Endothelial cell of hepatic sinusoid (primary cell): ENCODE measurements at regions not wholly inside any gene's neighbourhood (a gene's known extent, or its start where the extent isn't known, plus 50 kb on each side); places are given as distances from the start of the nearest gene placed in this dataset.
"Not testable (repeated sequence)": the region's sequence is repeated elsewhere in the genome, so short reads cannot be mapped to it uniquely, and the experiment has no call there.

ENCODE experiments used
- in situ Hi-C: cut with HindIII; loops from 2 replicates; pipeline ENCODE4 v1.10.0; 2017; ENCODE audit warnings: low sequenced_read_pairs

DNA sequence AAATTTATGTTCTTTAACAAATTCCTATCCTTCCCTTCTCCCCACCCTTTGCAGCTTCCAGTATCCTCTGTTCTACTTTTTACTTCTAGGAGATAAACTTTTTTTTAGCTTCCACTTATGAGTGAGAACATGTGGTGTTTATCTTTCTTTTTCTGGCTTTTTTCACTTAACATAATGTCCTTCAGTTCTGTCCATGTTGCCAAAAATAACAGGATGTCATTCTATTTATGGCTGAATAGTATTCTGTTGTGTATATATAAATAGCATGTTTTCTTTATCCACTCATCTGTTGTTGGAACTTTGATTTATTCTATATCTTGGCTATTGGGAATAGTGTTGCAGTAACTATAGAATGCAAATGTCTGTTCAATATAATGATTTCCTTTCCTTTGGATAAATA, 1191.2 kb downstream of the CNTNAP5 start:
- in situ Hi-C loops = no loop called here

DNA sequence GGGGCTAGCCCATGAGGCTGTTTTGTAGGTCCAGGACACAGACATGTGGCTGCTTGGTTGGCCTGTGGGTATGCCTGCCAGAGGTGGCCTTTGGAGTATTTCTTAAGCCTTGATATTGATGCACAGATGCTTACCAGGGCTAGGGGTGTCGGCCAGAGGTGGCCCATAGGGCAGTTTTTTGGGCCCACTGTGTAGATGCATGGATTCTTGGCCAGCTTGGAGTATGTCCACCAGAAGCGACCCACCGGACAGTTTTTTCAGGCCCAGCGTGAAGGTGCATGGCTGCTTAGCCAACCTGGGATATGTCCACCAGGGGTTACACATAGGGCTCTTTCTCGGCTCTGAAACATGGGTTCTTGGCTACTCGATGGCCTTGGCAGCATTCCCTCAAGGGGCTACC, 1199.1 kb downstream of the CNTNAP5 start:
- in situ Hi-C loops = loop anchor here (5.0 kb wide), 1 partner anchor 37 kb away; no protein-coding TSS in a partner anchor

DNA sequence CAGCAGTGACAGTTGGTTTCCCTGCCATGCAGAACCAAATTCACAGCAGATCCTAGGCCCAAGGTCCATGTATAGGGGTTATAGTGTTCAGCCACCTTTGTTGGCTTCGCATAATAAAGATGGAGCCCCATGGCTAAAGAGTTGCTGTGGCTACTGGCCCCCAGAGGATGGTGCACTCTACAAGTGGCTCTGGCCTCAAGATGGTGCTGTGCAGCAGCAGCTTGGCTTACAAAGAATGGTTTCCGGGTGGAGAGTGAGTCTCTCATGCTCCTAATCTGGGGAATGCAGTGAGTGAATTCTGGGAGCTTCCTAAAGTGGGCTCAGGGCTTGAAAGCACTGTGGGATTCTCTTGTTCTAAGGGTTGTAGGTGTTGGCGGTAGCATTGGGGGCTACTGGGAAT, 1199.7 kb downstream of the CNTNAP5 start:
- in situ Hi-C loops = loop anchor here (5.0 kb wide), 1 partner anchor 38 kb away; no protein-coding TSS in a partner anchor

DNA sequence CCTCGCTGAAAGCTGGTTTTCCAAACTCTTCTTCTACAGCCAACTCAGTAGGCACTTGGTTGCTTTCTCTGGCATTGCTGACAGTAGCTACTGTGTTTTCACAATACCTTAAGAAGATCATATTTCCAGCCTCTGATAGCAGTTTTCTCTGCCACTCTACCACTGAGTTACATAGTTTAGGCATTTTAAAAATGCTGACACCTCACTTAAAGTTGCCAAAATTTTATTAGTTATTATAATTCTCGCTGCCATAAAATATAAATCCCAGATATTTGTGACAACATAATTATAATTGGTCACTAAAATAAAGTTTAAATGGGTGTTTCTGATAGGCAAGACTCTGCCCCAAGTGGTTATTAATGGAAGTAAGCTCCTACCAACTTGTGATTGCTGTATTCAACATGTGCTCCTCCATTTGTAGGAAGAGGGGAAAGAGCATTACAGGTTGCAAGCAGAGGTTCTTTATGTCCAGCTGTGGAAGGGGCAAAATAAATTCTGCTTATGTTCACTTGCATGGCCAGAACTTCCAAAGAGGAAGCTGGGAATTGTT, 1202.8 kb downstream of the CNTNAP5 start:
- in situ Hi-C loops = no loop called here

DNA sequence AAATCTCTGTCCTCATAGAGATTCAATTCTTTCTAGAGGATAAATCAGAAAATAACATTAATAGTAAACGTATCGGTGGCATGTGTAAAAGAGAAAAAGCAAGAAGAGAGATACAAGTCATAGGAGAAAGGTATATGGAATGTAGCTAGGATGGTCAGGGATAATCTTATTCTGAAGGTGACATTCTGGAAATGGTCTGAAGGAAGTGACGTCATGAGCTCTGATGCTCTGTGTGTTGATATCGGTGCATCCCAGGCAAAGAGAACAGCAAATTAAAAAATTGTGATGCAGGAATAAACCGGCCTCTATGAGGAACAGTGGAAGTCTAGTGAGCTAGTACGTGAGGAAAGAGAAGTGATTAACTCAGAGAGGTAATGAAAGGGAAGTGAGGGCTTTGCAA, 1215.8 kb downstream of the CNTNAP5 start:
- in situ Hi-C loops = no loop called here

DNA sequence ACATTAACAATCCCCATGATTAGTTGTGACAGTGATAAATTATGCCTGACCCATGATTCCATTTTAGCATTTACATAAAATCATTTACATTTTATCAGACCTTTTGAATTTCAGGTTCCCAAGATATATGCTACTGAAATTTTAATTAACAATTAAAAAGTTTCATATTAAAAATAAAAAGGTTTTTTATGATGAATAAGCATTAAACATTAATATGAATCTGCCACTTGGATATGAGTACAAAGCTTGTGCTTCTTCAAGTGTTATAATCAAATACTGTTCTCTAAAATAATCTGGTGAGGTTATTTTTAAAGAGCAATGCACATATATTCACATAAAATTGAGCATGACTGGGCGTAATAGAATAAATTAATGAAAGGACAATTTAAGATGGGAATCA, 1218.0 kb downstream of the CNTNAP5 start:
- in situ Hi-C loops = no loop called here

DNA sequence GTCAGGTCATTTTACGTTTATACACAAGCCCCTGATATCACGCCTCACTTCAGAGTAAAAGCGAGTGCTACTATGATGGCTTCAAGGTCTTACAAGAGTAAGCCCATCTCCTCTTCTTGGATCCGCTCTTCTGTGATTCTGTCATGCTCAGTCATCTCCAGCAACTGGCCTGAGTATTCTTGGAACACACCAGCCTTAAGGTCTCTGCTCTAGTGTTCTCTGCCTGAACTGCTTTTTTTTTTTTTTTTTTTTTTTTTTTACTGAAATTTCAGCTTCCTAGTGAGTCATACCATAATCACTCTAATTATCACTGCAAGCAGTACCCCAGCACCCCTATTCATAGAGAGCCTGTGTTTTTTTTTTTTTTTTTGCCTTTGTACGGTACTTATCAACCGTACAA, 1228.9 kb downstream of the CNTNAP5 start:
- in situ Hi-C loops = no loop called here

DNA sequence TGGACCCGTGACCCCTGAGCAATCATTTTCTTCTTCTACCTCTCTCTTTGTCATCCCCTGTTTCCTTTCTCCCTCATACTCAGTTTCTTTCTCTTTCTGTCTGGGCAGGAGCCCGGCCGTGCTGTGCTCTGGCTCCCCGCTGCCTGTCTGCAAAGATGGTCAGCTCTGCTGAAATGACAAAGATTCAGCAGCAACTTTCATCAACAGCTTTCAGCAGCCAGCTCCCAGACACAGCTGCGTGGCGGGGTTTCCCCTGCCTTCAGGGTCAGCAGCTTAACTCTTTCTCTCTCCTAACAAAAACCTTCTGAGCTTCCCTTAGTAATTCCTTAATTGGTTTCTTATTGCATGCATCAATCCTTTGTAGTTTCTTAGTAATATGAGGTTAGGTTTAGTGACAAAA, 1234.4 kb downstream of the CNTNAP5 start:
- in situ Hi-C loops = no loop called here

DNA sequence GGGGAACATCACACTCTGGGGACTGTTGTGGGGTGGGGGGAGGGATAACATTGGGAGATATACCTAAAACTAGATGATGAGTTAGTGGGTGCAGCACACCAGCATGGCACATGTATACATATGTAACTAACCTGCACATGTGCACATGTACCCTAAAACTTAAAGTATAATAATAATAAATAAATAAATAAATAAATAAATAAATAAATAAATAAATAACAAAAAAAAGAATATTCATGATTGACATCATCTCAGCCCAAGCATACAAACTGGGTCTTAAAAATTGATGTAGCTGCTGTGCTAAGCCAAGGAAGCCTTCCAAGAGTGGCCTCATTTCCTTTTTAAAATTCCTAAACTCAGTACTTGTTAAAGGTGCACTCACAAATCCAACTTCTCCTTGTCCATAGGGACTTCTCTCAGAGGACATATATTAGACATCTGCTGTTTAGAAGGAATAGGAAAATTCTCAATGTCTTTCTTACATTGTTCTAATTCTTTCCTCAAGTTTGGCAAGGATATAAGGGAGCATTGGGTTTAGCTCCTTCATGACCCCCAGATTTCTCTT, 1235.4 kb downstream of the CNTNAP5 start:
- in situ Hi-C loops = not testable (repeated sequence)

DNA sequence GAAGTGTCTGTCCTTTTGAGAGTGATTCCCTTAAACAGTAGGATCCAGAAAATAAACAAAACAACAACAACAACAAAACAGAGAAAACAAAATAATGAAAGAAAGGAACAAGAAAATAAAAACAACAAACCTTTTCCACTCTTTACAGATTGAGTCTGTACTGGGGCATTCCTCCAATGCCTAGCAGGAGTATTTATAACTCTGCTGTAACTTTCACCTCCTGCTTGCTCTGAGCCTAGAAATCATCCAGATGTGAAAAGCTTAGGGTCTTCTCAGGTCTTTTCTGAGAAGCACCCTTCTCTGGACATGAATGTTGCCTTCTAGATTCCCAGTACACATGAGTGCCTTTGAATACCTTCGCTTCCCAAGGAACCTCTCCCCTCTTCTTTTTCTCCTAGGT, 1239.4 kb downstream of the CNTNAP5 start:
- in situ Hi-C loops = no loop called here

DNA sequence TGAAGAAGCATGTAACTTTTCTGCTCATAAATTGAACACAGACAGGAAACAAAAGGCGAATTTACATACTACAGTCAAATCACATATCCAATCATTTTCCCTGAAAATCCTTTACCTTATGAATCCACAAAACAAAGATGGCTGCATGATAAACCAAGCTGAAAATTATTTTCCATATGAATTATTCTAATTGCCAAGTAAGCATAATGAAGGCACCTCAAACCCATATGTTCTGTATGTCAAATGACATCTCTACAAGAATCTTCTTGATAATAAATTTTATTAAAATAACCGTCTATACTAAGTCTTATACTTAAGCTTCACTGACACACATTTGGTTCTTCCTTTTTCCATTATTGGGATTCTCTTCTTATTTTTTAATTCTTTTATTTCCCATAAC, 1242.6 kb downstream of the CNTNAP5 start:
- in situ Hi-C loops = no loop called here

DNA sequence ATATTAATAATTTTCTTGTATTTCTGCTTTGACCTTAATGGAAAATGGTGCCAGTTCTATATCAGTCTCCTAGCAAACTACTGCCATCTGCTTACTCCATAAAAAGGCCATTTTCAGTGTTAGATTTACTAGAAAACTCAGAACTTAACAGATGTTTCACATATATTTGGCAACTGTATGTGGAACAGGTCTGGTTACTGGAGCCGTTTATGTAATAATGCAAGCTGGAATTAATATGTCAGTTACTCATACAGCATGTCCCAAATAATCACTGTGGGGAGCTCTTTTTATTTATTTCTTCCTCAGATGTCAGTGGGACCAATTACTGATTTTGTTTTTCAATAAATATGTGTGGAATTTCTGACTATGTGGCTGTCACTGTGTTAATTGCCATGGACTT, 1247.6 kb downstream of the CNTNAP5 start:
- in situ Hi-C loops = no loop called here

DNA sequence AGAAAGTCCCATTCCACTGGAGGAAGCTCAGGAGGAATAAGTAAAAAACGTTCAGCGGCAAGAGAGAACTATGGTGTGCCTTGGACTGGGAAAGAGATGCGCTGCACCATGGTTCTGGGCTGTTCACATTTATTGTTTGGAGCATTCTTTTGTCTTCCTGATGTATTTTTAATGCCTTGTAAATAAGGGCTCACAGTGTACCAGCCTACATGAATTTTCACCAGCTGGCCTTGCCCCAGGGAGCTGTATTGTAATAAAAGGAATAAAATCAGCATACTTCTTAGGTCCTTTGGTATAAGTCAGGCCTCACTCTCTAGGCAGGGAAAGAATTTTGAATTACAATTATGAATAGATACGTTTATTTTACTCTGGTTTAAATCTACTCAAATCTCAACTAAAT, 1249.6 kb downstream of the CNTNAP5 start:
- in situ Hi-C loops = no loop called here

DNA sequence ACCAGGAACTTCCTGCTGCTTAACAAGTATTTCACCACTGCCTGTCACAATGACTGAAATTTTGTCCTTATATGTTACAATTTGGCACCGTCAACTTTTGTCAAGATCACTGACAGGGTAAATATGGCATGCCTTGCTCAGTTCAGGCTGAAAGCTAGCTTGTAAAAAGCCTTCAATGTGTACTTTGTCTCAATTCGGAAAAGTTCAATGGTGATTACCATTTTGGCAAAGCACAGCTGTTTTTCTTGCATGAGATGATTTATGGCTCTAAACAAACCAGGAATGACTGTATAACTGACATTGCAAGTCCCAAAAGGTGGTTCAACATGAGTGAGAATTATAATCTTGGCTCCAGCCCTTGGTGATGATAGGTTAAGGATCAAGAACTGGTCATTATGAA, 1255.2 kb downstream of the CNTNAP5 start:
- in situ Hi-C loops = no loop called here

DNA sequence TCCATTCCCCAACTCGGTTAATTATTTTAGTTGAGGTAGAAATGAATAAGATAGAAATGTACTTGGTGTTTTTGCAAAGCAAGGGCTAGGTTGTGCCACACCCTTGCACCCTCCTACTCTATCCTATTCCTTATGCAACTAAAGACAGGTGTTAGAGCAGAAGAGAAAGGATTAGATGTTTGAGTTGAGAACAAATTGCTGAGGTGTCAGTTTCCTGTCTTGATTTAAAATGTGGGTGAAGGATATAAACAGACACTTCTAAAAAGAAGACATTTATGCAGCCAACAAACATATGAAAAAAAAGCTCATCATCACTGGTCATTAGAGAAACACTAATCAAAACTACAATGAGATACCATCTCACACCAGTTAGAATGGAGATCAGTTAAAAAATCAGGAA, 1256.2 kb downstream of the CNTNAP5 start:
- in situ Hi-C loops = no loop called here

DNA sequence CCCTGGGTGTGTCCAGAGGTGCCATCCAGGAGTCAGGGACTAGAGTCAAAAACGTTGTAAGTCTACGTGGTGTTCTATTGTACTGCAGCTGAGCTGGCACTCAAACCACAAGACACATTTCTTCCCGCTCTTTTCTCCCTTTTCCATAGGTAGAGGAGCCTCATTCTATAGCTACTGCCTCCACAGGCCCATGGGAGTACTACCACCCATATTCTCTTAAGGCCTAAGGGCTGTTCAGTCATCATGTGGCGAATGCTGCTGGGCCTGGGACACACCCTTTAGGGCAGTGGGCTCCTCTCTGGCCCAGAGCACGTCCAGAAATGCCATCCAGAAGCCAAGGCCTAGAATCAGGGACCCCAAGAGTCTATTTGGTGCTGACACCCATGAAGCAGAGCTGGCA, 1271.7 kb downstream of the CNTNAP5 start:
- in situ Hi-C loops = loop anchor here (5.0 kb wide), 1 partner anchor 94 kb away; no protein-coding TSS in a partner anchor

DNA sequence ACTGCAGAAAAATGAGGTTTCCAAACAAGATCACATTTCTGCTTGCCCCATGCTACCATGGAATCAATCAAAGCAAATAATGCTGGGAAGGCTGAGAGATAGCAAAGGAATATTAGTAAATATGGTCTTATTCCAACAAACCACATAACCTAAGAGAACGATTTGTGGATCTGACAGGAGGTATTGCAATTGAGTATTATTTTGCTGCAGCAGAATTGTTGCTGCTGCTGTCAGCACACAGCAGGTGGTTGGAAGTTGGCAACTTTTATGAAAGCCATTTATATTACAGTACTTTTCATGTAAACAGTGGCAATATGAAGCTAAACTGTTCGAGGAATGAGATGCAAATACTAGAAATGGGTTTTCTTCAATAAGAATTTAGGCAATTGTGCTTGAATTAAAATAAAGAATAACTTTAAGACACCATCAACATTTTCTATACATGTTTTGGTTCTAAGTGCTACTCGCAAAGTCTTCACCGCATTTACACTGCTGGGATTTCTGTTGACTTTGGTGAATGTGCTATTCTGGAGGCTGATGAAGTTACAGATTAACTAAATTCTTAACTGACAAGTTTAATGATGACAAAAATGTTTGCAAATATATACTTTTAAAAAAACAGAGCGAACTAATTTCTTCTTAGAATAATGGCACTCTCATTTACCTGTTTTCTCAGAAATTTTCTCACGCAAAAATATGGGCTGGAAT, 1285.7 kb downstream of the CNTNAP5 start:
- in situ Hi-C loops = no loop called here

DNA sequence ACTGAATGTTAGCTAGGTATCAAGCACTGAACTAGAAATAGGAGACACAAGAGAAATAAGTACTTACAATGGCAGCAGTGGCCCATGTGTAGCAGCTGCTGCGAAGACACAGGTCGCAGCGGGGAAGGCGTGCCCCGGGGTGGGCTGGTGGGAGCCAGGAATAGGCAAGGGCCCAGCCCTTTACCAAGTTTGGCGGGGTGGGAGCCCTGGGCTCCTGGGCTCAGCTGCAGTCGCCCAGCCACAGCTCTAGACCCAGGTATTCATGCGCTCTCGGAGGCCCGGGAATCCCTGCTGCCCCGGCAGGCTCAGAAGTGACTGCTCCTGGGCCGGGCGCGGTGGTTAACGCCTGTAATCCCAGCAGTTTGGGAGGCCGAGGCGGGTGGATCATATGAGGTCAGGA, 1287.3 kb downstream of the CNTNAP5 start:
- in situ Hi-C loops = no loop called here

DNA sequence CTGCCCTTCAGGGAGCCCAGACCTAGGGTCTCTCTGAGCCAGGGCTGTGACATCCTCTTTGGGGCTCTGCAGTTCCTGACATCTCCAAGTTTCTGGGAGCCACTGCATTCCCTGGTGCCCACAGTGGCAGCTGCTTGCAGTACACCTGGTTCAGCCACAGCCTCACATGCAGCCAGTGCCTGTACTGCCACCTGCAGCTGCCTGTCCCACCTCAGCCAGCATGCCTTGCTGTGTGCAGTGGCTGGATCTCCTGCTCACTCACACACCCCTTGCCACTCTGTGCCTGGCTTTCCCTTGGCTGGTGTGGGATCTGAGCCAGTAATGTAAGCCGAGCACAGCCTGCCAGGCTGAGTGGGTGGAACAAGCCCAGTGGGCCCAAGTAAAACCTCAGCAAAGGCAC, 1288.7 kb downstream of the CNTNAP5 start:
- in situ Hi-C loops = no loop called here

DNA sequence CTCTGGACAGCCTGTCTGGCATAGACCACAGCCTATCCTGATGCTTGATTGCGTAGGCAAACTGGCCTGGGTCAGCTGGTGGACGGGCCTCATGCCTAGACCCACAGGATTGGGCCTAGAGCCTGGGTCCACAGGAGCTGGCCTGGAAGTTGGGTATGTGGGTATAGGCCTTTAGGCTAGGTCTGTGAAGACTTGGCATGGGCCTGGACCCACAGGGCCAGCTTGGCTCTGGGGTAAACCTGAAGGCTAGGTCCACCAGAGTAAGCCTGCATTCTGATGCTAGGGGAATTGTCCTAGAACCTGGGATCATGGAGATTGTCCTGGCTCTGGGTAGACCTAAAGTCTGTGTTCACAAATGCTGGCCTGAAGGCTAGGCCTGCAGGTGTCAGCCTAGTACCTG, 1293.7 kb downstream of the CNTNAP5 start:
- in situ Hi-C loops = no loop called here

DNA sequence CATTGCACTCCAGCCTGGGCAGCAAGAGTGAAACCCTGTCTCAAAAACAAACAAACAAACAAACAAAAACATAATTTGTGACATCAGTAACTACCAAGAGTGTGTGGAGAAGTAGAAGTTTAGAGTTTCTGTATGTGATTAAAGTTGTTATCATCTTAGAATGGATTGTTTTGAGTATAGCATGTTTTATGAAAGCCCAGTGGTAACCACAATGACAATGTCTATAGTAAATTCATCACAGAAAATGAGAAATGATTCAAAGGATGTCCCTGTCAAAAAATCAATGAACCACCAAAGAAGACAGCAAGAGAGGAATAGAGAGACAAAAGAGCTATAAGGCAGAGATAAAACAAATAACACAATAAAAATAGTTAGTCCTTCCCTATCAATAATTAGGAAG, 1299.2 kb downstream of the CNTNAP5 start:
- in situ Hi-C loops = no loop called here

DNA sequence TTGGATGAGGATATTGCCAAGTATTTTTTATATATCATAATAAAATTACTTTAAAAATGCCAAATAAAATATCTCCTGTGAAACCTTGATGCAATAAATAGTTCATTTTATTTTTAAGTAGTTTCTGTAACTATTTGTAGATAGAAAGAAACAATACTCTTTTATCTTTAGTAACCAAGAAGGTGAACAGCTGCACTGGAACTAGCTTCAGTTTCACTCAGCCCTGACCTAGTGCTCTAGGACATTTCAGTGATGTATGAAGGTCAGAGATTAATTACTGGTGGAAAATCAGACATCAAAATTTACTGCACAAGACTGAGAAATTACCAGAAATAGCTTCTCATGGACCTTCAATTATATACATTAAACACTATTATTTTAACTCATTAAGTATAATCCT, 1305.0 kb downstream of the CNTNAP5 start:
- in situ Hi-C loops = no loop called here

DNA sequence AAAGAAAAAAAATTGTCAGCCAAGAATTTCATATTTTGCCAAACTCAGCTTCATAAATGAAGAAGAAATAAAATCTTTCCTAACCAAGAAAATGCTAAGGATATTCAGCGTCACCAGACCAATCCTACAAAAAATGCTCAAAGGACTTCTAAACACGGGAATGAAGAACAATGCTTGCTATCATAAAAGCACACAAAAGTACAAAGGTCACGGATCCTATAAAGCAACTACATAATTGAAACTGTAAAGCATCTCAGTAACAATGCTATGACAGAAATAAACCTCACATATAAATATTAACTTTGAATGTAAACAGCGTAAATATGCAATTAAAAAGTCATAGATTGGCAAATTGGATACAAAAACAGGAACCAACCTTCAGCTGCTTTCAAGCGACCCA, 1314.6 kb upstream of the GYPC start:
- in situ Hi-C loops = no loop called here
